ENCODE measurements at regions not wholly inside any gene's neighbourhood (a gene's known extent, or its start where the extent isn't known, plus 50 kb on each side); places are given as distances from the start of the nearest gene placed in this dataset.

DNA sequence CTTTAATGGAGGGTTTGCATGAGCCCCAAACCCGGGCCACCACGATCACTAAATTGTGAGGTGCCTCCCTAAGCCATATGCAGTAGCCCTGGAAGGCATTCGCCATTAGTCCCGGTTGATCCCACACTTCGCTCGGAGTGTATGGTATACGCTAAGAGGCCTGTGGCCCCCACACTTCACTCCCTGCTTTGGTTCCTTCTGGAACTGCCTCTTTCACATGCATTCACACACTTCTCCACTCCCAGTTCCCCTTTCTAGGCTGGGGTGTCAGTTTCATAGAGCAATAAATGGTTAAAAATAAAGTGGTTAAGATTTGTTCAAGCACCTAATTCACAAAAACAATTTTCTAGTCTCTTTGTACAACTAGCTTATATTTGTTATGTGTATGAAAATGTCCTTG, 212.1 kb upstream of the KCND2 start:
- no peak for TF ChIP-seq POLR2A (IDR thresholded peaks at IDR 0.05; ENCODE audit: low read depth, low read length)
- TF ChIP-seq POLR2AphosphoS5 (IDR thresholded peaks at IDR 0.05; ENCODE audit: low read depth, low read length): no peak
- TF ChIP-seq TAF1 (IDR thresholded peaks at IDR 0.05; ENCODE audit: borderline replicate concordance, low read depth, low read length): no peak

All from GM12892 (cell line).